Keratinocyte (primary cell): ENCODE measurements at regions not wholly inside any gene's neighbourhood (a gene's known extent, or its start where the extent isn't known, plus 50 kb on each side); places are given as distances from the start of the nearest gene placed in this dataset.

Experiments used
- DNase-seq: peaks from one replicate; pipeline ENCODE4 v3.0.0-alpha.2; 2011; ENCODE audit warnings: low read depth, missing footprints, low spot score
- FAIRE-seq: peaks from 2 replicates; lab custom pipeline; 2011; peaks lifted over from hg19 to GRCh38; lab: Jason Lieb, UNC
- H2AFZ ChIP-seq: 2 replicates; pipeline ENCODE4 v1.6.0; 2012; ENCODE audit warnings: low read length, control low read depth, inconsistent platforms; ENCODE audit not compliant: control insufficient read depth
- H3K27ac ChIP-seq: 2 replicates; pipeline ENCODE4 v1.5.1; 2011; ENCODE audit warnings: low read length; ENCODE audit not compliant: control insufficient read depth, insufficient read depth
- H3K27me3 ChIP-seq: 3 replicates; pipeline ENCODE4 v1.6.0; 2011; ENCODE audit warnings: low read length; ENCODE audit not compliant: control insufficient read depth, insufficient read depth; ENCODE audit errors: extremely low read depth
- H3K36me3 ChIP-seq, 2 experiments: 2 replicates in 1 of 2; 3 replicates in 1 of 2; pipeline ENCODE4 v1.5.1; 2011; ENCODE audit warnings: low read length in 2 of 2, mild to moderate bottlenecking in 1 of 2; ENCODE audit not compliant: control insufficient read depth in 2 of 2, insufficient read depth in 2 of 2; ENCODE audit errors: extremely low read depth in 1 of 2
- H3K4me1 ChIP-seq: 3 replicates; pipeline ENCODE4 v1.5.1; 2011; ENCODE audit warnings: low read length; ENCODE audit not compliant: control insufficient read depth, insufficient read depth; ENCODE audit errors: extremely low read depth
- H3K4me2 ChIP-seq: 3 replicates; pipeline ENCODE4 v1.6.0; 2011; ENCODE audit warnings: low read depth, low read length; ENCODE audit not compliant: control insufficient read depth, insufficient read depth; ENCODE audit errors: extremely low read depth
- H3K4me3 ChIP-seq, 3 experiments: fragments of 200-600 bp in 1 of 3; sonication (generic) in 1 of 3; 2 replicates in 2 of 3; 3 replicates in 1 of 3; pipeline ENCODE4 v1.5.1; 2011 to 2016; ENCODE audit warnings: low read length in 3 of 3, mild to moderate bottlenecking in 3 of 3, control low read depth in 2 of 3, inconsistent platforms in 1 of 3, low read depth in 1 of 3, mixed read lengths in 1 of 3, mixed run types in 1 of 3, moderate library complexity in 1 of 3; ENCODE audit not compliant: control insufficient read depth in 2 of 3, insufficient read depth in 2 of 3; ENCODE audit errors: extremely low read depth in 1 of 3
- H3K79me2 ChIP-seq: 2 replicates; pipeline ENCODE4 v1.6.0; 2012; ENCODE audit warnings: low read length; ENCODE audit not compliant: control insufficient read depth, insufficient read depth
- H3K9ac ChIP-seq: 3 replicates; pipeline ENCODE4 v1.6.0; 2011; ENCODE audit warnings: low read length; ENCODE audit not compliant: control insufficient read depth, insufficient read depth; ENCODE audit errors: extremely low read depth
- H3K9me1 ChIP-seq: 3 replicates; pipeline ENCODE4 v1.6.0; 2011; ENCODE audit warnings: low read length; ENCODE audit not compliant: control insufficient read depth, insufficient read depth; ENCODE audit errors: extremely low read depth
- H3K9me3 ChIP-seq: 2 replicates; pipeline ENCODE4 v1.5.1; 2012; ENCODE audit warnings: low read depth, low read length; ENCODE audit not compliant: control insufficient read depth
- H4K20me1 ChIP-seq: 3 replicates; pipeline ENCODE4 v1.6.0; 2011; ENCODE audit warnings: low read length; ENCODE audit not compliant: control insufficient read depth, insufficient read depth; ENCODE audit errors: extremely low read depth
- CTCF ChIP-seq, 3 experiments: IDR thresholded peaks in 1 of 3; conservative IDR thresholded peaks in 1 of 3; optimal IDR thresholded peaks in 1 of 3; 2 replicates in 2 of 3; 3 replicates in 1 of 3; pipeline versions ENCODE3 to v1.5.1; 2011; ENCODE audit warnings: low read length in 3 of 3, mild to moderate bottlenecking in 3 of 3, moderate library complexity in 2 of 3, control low read depth in 1 of 3, inconsistent platforms in 1 of 3; ENCODE audit not compliant: insufficient read depth in 2 of 3; ENCODE audit errors: extremely low read depth in 1 of 3
- EZH2 ChIP-seq: IDR thresholded peaks from one replicate; pipeline ENCODE4 v1.6.1; 2012; ENCODE audit warnings: inconsistent platforms, mild to moderate bottlenecking, low read length, moderate library complexity
- dilution Hi-C: fragments of 300-500 bp; cut with MboI; formaldehyde crosslinking; loops from one replicate; pipeline ENCODE4 v1.7.0; 2020; ENCODE audit warnings: low sequenced_read_pairs; ENCODE audit not compliant: extremely low pct_ligation_motif_present

GRCh38 chr3:117104792-117105191 lies 395.2 kb downstream of the TUSC7 start:
- no peak for FAIRE-seq
- no peak for TF ChIP-seq CTCF (optimal IDR thresholded peaks at IDR 0.05 in 1 of 3, IDR thresholded peaks at IDR 0.05 in 1 of 3, conservative IDR thresholded peaks at IDR 0.05 in 1 of 3; ENCODE audit: extremely low read depth in 1 of 3, insufficient read depth in 2 of 3, low read length in 3 of 3)
- TF ChIP-seq EZH2: no peak

GRCh38 chr3:117105686-117106085 lies 396.1 kb downstream of the TUSC7 start:
- FAIRE-seq (no peak), DNase-seq (no peak)
- no peaks in the 10 kb centered on the region for H3K27me3 ChIP-seq
- dilution Hi-C loops: no loop called here
- H3K79me2 ChIP-seq: no peaks in the 10 kb centered on the region
- H2AFZ ChIP-seq: no peak overlapping the region
- TF ChIP-seq EZH2: no peak
- no peak for TF ChIP-seq CTCF (optimal IDR thresholded peaks at IDR 0.05 in 1 of 3, IDR thresholded peaks at IDR 0.05 in 1 of 3, conservative IDR thresholded peaks at IDR 0.05 in 1 of 3; ENCODE audit: extremely low read depth in 1 of 3, insufficient read depth in 2 of 3, low read length in 3 of 3)
- H3K9me3 ChIP-seq: no peaks in the 10 kb centered on the region
- H3K4me2 ChIP-seq: no peak overlapping the region
- no peak overlapping the region for H3K4me3 ChIP-seq
- no peaks in the 10 kb centered on the region for H3K9me1 ChIP-seq
- no peaks in the 10 kb centered on the region for H3K36me3 ChIP-seq
- H3K27ac ChIP-seq: no peak overlapping the region
- H3K4me1 ChIP-seq: no peaks in the 10 kb centered on the region
- H4K20me1 ChIP-seq: no peaks in the 10 kb centered on the region
- H3K9ac ChIP-seq: no peak overlapping the region

More at GRCh38 chr3:117104792-117105191, 395.2 kb downstream of the TUSC7 start:
- no peak for DNase-seq
- H3K9ac ChIP-seq: no peak overlapping the region
- H2AFZ ChIP-seq: no peak overlapping the region
- H3K27me3 ChIP-seq: no peaks in the 10 kb centered on the region
- H3K9me3 ChIP-seq: no peaks in the 10 kb centered on the region
- no peaks in the 10 kb centered on the region for H3K79me2 ChIP-seq
- no peaks in the 10 kb centered on the region for H3K36me3 ChIP-seq
- H3K27ac ChIP-seq: no peak overlapping the region
- H3K9me1 ChIP-seq: no peaks in the 10 kb centered on the region
- dilution Hi-C loops: no loop called here
- H4K20me1 ChIP-seq: no peaks in the 10 kb centered on the region
- no peaks in the 10 kb centered on the region for H3K4me1 ChIP-seq
- H3K4me3 ChIP-seq: no peak overlapping the region
- no peak overlapping the region for H3K4me2 ChIP-seq
